ENCODE measurements at regions not wholly inside any gene's neighbourhood (a gene's known extent, or its start where the extent isn't known, plus 50 kb on each side); places are given as distances from the start of the nearest gene placed in this dataset.

DNA sequence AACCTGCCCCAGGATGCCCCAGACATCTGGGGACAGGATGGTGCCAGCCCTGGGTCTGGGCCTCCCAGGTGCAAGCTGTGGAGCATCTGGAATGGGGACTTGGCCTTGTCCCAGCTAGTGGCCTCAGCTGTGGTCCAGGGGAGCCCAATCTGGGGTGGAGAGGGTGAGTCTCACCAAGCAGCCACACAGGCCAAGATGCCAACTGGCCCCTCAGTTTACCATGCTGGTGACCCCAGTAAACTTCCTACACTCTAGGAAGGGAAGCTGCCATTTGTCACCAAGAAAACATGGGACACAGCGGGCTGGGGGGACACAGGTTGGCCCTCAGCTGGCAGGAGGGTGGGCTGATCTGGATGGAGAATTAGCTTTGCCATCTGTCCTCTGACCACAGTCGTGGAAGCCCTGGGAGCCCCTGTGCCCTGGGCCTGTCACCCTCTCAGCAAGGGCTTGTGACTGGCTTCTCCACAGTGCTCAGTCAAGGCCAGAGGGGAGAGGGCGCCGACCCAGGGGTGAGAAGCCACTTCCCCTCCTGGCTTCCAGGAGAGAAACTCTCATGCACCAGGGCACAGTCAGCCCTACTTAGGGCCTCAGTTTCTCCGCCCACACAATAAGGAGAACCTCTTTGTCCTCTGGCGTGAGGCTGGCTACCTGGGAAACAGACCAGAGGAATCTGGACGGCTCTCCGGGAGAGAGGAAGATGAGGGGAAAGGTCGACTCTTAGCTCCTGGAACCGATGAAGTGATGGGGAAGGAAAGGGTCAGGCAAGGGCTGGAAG, 126.4 kb upstream of the SMURF2 start:
- H2AFZ ChIP-seq (ENCODE audit: low read depth, low read length): no peak overlapping the region
- no peak overlapping the region for H3K4me3 ChIP-seq (replicated peaks in 1 of 3; ENCODE audit: insufficient read depth in 1 of 3, low read depth in 1 of 3, low read length in 3 of 3)
- intact Hi-C loops (cut with micrococcal nuclease): no loop called here
- no peaks in the 10 kb centered on the region for H3K79me2 ChIP-seq (ENCODE audit: control insufficient read depth, insufficient read depth, low read length)
- H3K27me3 ChIP-seq (ENCODE audit: control insufficient read depth in 2 of 2, insufficient read depth in 2 of 2, low read length in 2 of 2): no peaks in the 10 kb centered on the region
- no peak overlapping the region for H3K9ac ChIP-seq (replicated peaks; ENCODE audit: extremely low read depth, insufficient read depth, low read length)
- DNase-seq (ENCODE audit: low read depth, low spot score) (no peak), FAIRE-seq (no peak)
- H3K36me3 ChIP-seq (ENCODE audit: control insufficient read depth in 2 of 2, extremely low read depth in 1 of 2, insufficient read depth in 2 of 2, low read length in 2 of 2): peaks cover 0 to 7% of the 10 kb centered on the region in 2 experiments
- no peaks in the 10 kb centered on the region for H3K9me3 ChIP-seq (replicated peaks; ENCODE audit: control insufficient read depth, insufficient read depth, low read length)
- H3K4me1 ChIP-seq (ENCODE audit: control insufficient read depth, extremely low read depth, insufficient read depth, low read length): peaks cover 6% of the 10 kb centered on the region
- TF ChIP-seq JUN (IDR thresholded peaks at IDR 0.05; ENCODE audit: borderline replicate concordance, insufficient read depth, insufficient read length, low read depth) (no peak), CTCF (IDR thresholded peaks at IDR 0.05; ENCODE audit: extremely low read depth in 1 of 2, insufficient read depth in 1 of 2, low read depth in 1 of 2, low read length in 2 of 2) (no peak), POLR2A (IDR thresholded peaks at IDR 0.05; ENCODE audit: low read depth, low read length) (no peak), MAX (IDR thresholded peaks at IDR 0.05; ENCODE audit: insufficient read depth, insufficient read length) (no peak), FOS (IDR thresholded peaks at IDR 0.05; ENCODE audit: borderline replicate concordance, insufficient read depth, low read length) (no peak), MYC (IDR thresholded peaks at IDR 0.05; ENCODE audit: low read depth, low read length) (no peak), EZH2 (IDR thresholded peaks at IDR 0.05; ENCODE audit: borderline replicate concordance, low read depth, low read length, severe bottlenecking) (no peak), GATA2 (IDR thresholded peaks at IDR 0.05; ENCODE audit: insufficient read depth, insufficient read length, low read depth, low read length) (no peak), POLR2AphosphoS5 (IDR thresholded peaks at IDR 0.05; ENCODE audit: insufficient read depth, low read depth, low read length) (no peak)
- H3K27ac ChIP-seq (ENCODE audit: insufficient read depth, low read depth, low read length): no peak overlapping the region
- no TSS peak for BruUV-seq (replicated peaks)
- no peak overlapping the region for H3K4me2 ChIP-seq (ENCODE audit: insufficient read depth, low read length)
- POLR2A ChIA-PET: no interaction called here
- CTCF ChIA-PET: no interaction called here
- dilution Hi-C loops (cut with MboI; ENCODE audit: extremely low pct_ligation_motif_present, low sequenced_read_pairs): no loop called here
- no peaks in the 10 kb centered on the region for H3K9me1 ChIP-seq (replicated peaks; ENCODE audit: control insufficient read depth, extremely low read depth, insufficient read depth, low read length)
- no peaks in the 10 kb centered on the region for H4K20me1 ChIP-seq (replicated peaks; ENCODE audit: control insufficient read depth, extremely low read depth, insufficient read depth, low read length)

Measured in endothelial cell of umbilical vein (primary cell).